T follicular helper cell (primary cell): ENCODE measurements at regions not wholly inside any gene's neighbourhood (a gene's known extent, or its start where the extent isn't known, plus 50 kb on each side); places are given as distances from the start of the nearest gene placed in this dataset.
"Not testable (repeated sequence)": the region's sequence is repeated elsewhere in the genome, so short reads cannot be mapped to it uniquely, and the experiment has no call there.

Experiments used
- DNase-seq: peaks from one replicate; pipeline ENCODE4 v3.0.0-alpha.2; 2020; ENCODE audit warnings: low read depth

- DNase-seq, result no peak
Observed at GRCh38 chr11:115664313-115664712, 160.1 kb upstream of the CADM1 start.

DNA sequence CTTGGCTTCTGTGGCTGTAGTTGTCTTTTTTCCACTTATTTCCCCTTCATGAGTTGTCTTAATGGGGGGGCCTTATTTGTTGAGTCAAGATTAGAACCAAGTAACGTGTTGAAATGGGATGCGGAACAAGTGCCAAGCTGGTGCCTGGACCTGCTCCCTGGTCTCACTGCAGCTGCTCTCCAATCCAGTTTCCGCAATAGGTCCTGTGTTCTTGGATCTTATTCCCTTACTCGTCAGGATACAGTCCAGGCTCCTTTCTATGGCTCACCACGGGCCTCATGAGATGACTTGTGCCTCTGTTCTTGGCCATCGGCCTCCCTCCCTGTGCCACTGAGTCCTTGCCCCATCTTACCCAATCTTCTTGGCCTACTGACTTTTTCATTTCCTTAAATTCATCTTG lies 159.6 kb upstream of the CADM1 start:
- no peak for DNase-seq

DNA sequence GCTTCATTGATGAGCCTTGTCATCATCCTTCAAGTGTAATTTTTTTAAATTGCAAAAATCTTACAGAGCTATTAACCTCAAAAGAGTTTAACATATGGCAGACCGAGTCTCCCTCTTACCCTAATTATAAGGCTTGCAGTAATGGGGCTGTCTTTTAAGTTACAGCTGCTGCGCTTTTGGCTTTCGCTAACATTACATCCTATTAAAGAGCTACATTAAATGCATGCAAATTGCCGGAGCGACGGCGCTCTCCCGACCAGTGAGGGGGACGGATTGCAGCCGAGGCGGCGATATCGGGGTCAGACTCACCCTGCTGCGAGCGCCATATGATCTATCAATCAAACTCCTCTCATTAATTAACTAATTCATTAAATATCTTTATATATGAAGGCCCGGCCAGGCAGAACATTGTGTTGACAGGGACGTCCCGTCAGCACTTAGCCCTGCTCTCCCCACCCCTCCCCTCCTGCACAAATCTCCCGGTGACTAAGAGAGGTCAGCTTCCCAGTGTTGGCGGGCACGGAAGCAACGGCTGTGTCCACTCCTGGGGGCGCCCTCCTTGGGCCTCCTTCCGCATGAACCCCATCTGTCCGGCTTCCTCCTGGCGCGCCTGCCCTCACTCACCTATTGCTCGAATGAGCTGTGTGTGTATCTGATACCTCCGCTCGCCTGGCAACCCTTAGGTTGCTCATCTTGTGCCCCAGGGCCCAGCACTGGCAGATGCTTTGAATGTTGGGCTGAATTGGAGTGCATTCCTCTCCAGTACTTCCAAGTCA lies 156.0 kb upstream of the CADM1 start:
- no peak for DNase-seq

DNA sequence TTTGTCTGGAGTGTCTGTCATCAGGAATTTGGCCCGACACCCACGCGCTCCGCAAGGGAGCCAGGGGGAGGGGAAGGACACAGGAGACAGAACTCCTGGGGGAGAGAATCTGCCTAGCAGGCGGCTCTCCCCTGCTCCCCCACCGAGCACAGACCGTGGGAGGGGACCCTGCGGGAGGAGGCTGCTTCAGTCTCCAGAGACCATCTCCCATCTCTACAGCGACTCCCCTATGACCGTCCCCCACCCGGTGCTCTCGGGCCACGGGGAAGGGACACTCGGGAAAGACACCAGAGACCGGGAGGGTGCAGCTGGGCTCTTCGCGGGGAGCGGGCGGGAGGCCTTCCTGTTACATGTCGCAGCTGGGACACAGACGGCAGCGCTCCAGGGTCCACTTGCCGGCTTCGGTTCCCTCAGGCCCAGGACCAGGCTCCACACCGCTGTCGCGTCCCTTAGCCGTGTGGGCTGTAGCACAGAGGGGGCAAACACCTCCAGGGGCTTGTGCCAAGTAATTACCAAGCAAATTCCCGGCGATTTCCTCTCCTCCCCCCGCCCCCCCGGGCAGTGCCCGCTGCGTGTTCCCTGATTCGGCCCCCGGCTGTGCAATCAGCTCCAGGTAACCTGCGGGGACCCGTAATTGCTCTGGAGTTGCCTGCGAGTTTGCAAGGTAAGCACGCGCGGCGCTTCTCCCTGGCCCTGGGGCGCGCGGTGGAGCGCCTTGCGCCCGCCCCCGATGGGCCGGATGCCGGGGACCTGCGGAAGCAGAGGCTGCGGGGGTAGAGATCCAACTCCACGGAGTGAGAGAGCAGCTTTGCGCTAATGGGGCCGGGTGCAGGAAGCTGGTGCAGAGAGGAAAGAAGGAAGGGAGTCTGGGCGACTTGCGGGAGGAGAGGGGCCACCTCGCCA lies 155.1 kb upstream of the CADM1 start:
- DNase-seq, result no peak

GRCh38 chr11:115657586-115657985 lies 153.4 kb upstream of the CADM1 start:
- DNase-seq, result no peak

DNA sequence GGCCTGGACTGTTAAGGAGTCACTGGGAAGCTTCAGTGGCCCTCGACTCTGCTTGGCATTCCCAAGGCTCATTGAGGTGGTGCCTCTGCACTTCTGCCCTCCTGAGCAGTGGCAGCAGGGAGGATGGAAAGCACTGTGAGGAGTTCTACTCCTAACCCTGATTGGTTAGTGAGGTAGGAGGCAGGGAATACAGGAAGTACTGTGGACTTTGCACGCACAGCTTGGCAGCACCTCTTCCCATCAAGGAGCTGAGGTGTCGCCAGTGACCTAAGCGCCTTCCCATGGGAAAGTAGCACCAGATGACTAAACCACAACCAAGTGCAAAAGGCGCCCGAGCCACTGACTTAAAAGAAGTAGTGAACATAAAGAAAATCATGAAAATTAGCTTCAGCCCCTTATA lies 152.5 kb upstream of the CADM1 start:
- no peak for DNase-seq

- no peak for DNase-seq
Observed at GRCh38 chr11:115656041-115656440, 151.8 kb upstream of the CADM1 start.

DNA sequence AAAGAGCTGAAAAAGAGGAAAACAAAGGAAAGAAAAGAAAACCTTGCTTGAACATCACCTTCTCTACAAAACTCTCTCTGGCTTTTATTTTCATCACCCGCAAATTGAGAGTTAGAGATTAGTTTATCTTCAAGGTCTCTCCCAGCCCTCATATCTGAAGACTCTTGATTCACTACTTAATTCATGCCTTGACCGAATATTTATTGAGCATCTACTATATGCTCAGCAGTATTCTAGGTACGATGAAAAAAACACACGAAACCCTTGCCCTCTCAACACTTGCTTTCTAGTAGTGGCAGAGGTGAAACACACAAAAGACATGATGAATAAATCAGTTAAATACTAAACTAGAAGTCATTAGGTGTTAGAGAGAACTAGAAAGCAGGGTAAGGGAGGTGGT lies 150.6 kb upstream of the CADM1 start:
- DNase-seq, result no peak

DNA sequence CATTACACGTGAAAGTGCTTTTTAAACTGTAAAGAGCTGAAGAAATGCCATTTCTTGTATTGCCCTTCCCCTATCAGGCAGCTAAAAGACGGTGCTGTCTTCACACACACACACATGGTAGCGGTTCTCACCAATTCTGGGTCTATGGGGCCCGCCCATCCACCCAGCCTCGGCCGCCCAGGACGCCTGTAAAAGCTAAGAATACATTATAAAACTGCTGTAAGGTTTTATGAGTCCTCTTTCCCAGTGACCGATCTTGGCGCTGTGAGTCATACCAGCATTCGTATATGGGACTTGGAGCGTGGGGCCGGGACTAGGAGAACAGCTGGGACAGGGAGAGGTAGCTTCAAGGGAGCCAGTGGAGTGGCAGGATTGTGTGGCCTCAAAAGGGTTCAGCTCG lies 149.7 kb upstream of the CADM1 start:
- DNase-seq, result no peak

DNA sequence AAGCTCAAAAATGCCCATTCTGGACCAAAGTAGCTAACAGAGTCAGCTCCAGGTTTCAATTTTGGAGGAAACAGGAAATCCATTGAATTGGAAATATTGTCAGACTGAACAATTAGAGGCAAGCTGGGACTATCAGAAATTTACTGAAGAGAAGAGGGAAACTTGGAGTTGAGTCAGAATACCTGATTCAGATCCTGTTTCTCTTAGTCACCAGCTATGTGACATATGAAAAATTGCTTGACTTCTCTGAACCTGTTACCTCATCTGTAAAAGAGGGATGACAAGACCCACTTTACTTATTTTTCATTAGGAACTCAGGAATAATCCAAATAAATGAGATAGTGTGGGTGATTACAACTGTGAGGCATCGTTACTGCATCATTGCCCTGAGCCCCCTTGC lies 148.9 kb upstream of the CADM1 start:
- no peak for DNase-seq

DNA sequence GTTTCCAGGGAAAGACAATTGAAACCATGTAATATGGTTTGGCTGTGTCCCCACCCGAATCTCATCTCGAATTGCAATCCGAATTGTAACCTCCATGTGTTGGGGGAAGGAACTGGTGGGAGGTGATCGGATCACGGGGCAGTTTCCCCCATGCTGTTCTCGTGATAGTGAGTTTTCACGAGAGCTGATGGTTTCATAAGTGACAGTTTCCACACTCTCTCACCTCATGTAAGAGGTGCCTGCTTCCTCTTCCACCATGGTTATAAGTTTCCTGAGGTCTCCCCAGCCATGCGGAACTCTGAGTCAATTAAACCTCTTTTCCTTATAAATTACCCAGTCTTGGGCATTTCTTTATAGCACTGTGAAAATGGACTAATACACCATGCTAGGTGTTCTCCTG lies 148.3 kb upstream of the CADM1 start:
- DNase-seq, result no peak

- no peak for DNase-seq
Observed at GRCh38 chr11:115652094-115652493, 147.9 kb upstream of the CADM1 start.

DNA sequence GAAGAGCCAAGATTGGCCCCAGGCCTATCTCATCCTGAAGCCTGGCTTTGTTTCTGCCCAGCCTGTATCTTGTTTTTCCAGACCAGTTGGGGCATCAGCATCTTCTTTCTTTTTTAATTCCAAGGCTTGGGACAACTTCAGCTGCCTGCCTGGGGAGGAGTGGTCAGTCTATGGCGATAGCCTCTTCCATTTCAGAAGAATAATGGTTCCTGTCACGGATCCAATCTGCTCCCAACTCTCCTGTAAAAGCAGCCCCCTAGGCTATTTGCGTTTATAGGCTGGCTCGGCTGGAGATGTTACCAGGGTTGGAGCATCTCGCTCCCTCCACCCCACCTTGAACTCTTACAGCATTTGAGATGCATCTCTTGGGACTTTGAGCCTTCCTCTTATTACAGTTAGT lies 145.2 kb upstream of the CADM1 start:
- DNase-seq, result no peak

GRCh38 chr11:115645631-115646317 lies 141.6 kb upstream of the CADM1 start:
- no peak for DNase-seq

GRCh38 chr11:115644856-115645255 lies 140.6 kb upstream of the CADM1 start:
- no peak for DNase-seq

- no peak for DNase-seq
Observed at GRCh38 chr11:115643549-115644270, 139.5 kb upstream of the CADM1 start.

GRCh38 chr11:115642660-115643059 lies 138.4 kb upstream of the CADM1 start:
- DNase-seq, result no peak

GRCh38 chr11:115637599-115638241 lies 133.5 kb upstream of the CADM1 start:
- no peak for DNase-seq

GRCh38 chr11:115636753-115637527 lies 132.7 kb upstream of the CADM1 start:
- DNase-seq, result no peak

DNA sequence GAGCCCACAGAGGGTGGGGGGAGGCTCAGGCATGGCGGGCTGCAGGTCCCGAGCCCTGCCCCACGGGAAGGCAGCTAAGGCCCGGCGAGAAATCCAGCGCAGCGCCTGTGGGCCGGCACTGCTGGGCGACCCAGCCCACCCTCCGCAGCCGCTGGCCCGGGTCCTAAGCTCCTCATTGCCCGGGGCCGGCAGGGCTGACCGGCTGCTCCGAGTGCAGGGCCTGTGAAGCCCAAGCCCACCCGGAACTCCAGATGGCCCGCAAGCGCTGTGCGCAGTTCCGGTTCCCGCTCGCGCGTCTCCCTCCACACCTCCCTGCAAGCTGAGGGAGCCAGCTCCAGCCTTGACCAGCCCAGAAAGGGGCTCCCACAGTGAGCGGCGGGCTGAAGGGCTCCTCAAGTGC lies 129.8 kb upstream of the CADM1 start:
- not testable (repeated sequence) for DNase-seq

DNA sequence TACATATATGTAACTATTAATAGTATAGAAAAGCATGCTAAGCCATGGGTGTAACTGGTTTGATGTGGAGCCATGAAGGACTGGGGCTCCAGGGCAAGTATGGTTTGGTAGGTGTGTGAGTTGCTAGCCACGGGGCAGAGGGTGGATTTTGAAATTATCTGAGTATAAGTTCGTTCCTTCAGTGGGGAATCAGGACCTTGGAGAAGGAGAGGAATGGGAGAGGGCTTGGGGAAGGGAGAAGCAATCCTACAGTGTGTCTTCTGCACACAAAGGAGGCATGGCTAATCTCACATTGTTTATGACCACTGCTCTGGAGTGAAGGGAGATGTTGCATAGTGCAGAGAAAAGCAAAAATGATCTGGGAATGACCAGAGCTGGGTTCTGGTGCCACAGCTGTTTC lies 127.8 kb upstream of the CADM1 start:
- no peak for DNase-seq
